Stimulated activated CD4-positive, alpha-beta T cell treated with anti-CD3 and anti-CD28 coated beads, Interleukin-4, amount 100 ng/mL, for 24 hours (primary cell): ENCODE measurements at regions not wholly inside any gene's neighbourhood (a gene's known extent, or its start where the extent isn't known, plus 50 kb on each side); places are given as distances from the start of the nearest gene placed in this dataset.

Source experiments
- DNase-seq: peaks from one replicate; pipeline ENCODE4 v3.0.0-alpha.2; 2020

- no peak for DNase-seq
These were observed 470.1 kb upstream of the NR2F2 start for GRCh38 chr15:95860406-95860805.

- DNase-seq: no peak
These were observed 466.0 kb upstream of the NR2F2 start for GRCh38 chr15:95864467-95864886.

- DNase-seq: no peak
These were observed 465.2 kb upstream of the NR2F2 start for GRCh38 chr15:95865330-95865739.

GRCh38 chr15:95866711-95867440, 463.6 kb upstream of the NR2F2 start:
- no peak for DNase-seq

- no peak for DNase-seq
These were observed 462.1 kb upstream of the NR2F2 start for GRCh38 chr15:95868450-95868849.

GRCh38 chr15:95868970-95869369, 461.5 kb upstream of the NR2F2 start:
- no peak for DNase-seq

GRCh38 chr15:95869920-95870319, 460.6 kb upstream of the NR2F2 start:
- no peak for DNase-seq

- DNase-seq: no peak
These were observed 458.1 kb upstream of the NR2F2 start for GRCh38 chr15:95872366-95872771.

- no peak for DNase-seq
These were observed 455.9 kb upstream of the NR2F2 start for GRCh38 chr15:95874637-95875036.

GRCh38 chr15:95875121-95875643, 455.3 kb upstream of the NR2F2 start:
- no peak for DNase-seq

- no peak for DNase-seq
These were observed 450.4 kb upstream of the NR2F2 start for GRCh38 chr15:95880031-95880570.

GRCh38 chr15:95880630-95881029, 449.9 kb upstream of the NR2F2 start:
- DNase-seq: no peak

- no peak for DNase-seq
These were observed 447.4 kb upstream of the NR2F2 start for GRCh38 chr15:95883064-95883463.

- no peak for DNase-seq
These were observed 446.2 kb upstream of the NR2F2 start for GRCh38 chr15:95884276-95884675.

- DNase-seq: no peak
These were observed 442.7 kb upstream of the NR2F2 start for GRCh38 chr15:95887666-95888390.

GRCh38 chr15:95888762-95889161, 441.7 kb upstream of the NR2F2 start:
- DNase-seq: no peak

- no peak for DNase-seq
These were observed 436.0 kb upstream of the NR2F2 start for GRCh38 chr15:95894407-95894956.

GRCh38 chr15:95895508-95895907, 435.0 kb upstream of the NR2F2 start:
- no peak for DNase-seq

GRCh38 chr15:95897651-95898050, 432.8 kb upstream of the NR2F2 start:
- DNase-seq: no peak

- DNase-seq: no peak
These were observed 431.7 kb upstream of the NR2F2 start for GRCh38 chr15:95898761-95899160.

GRCh38 chr15:95901271-95901670, 429.2 kb upstream of the NR2F2 start:
- DNase-seq: no peak

GRCh38 chr15:95902606-95903005, 427.9 kb upstream of the NR2F2 start:
- DNase-seq: no peak

GRCh38 chr15:95903352-95903751, 427.1 kb upstream of the NR2F2 start:
- no peak for DNase-seq
